ENCODE measurements at regions not wholly inside any gene's neighbourhood (a gene's known extent, or its start where the extent isn't known, plus 50 kb on each side); places are given as distances from the start of the nearest gene placed in this dataset.
A peak's percentile ranks its signal among the peaks of the same experiment; 100 is the strongest.

GRCh38 chr2:64267699-64268098, 123.5 kb upstream of the PELI1 start:
- no peaks in the 10 kb centered on the region for H3K36me3 ChIP-seq
- peaks cover 4% of the 10 kb centered on the region for H3K4me1 ChIP-seq (ENCODE audit: low read depth)
- H3K4me3 ChIP-seq, result no peak overlapping the region
- no peaks in the 10 kb centered on the region for H3K27me3 ChIP-seq
- peak in 1 of 2 donors; percentile 68 for DNase-seq (ENCODE audit: low read depth in 1 of 2, low spot score in 1 of 2)
- H3K9me3 ChIP-seq (ENCODE audit: low read depth), result no peaks in the 10 kb centered on the region
- no peak overlapping the region for H3K27ac ChIP-seq
- no peak for TF ChIP-seq CTCF (IDR thresholded peaks at IDR 0.05; ENCODE audit: low read depth, low read length)

GRCh38 chr2:64268330-64269048, 124.3 kb upstream of the PELI1 start:
- no peaks in the 10 kb centered on the region for H3K27me3 ChIP-seq
- H3K4me3 ChIP-seq, result no peak overlapping the region
- no peak overlapping the region for H3K27ac ChIP-seq
- no peaks in the 10 kb centered on the region for H3K36me3 ChIP-seq
- peak; percentile 22 to 62 for DNase-seq (ENCODE audit: low read depth in 1 of 2, low spot score in 1 of 2)
- no peaks in the 10 kb centered on the region for H3K9me3 ChIP-seq (ENCODE audit: low read depth)
- no peak for TF ChIP-seq CTCF (IDR thresholded peaks at IDR 0.05; ENCODE audit: low read depth, low read length)
- H3K4me1 ChIP-seq (ENCODE audit: low read depth), result peaks cover 4% of the 10 kb centered on the region

GRCh38 chr2:64273524-64274398, 129.5 kb upstream of the PELI1 start:
- no peaks in the 10 kb centered on the region for H3K27me3 ChIP-seq
- peak in 1 of 2 donors; percentile 83 for DNase-seq (ENCODE audit: low read depth in 1 of 2, low spot score in 1 of 2)
- TF ChIP-seq CTCF (IDR thresholded peaks at IDR 0.05; ENCODE audit: low read depth, low read length), result no peak
- H3K4me1 ChIP-seq (ENCODE audit: low read depth), result peaks cover under 1% of the 10 kb centered on the region
- no peak overlapping the region for H3K4me3 ChIP-seq
- H3K9me3 ChIP-seq (ENCODE audit: low read depth), result no peaks in the 10 kb centered on the region
- H3K36me3 ChIP-seq, result no peaks in the 10 kb centered on the region
- no peak overlapping the region for H3K27ac ChIP-seq

GRCh38 chr2:64274399-64275173, 130.4 kb upstream of the PELI1 start:
- H3K4me3 ChIP-seq, result no peak overlapping the region
- TF ChIP-seq CTCF (IDR thresholded peaks at IDR 0.05; ENCODE audit: low read depth, low read length), result no peak
- no peaks in the 10 kb centered on the region for H3K36me3 ChIP-seq
- no peaks in the 10 kb centered on the region for H3K9me3 ChIP-seq (ENCODE audit: low read depth)
- no peaks in the 10 kb centered on the region for H3K4me1 ChIP-seq (ENCODE audit: low read depth)
- no peak for DNase-seq (ENCODE audit: low read depth in 1 of 2, low spot score in 1 of 2)
- H3K27me3 ChIP-seq, result no peaks in the 10 kb centered on the region
- H3K27ac ChIP-seq, result no peak overlapping the region

DNA sequence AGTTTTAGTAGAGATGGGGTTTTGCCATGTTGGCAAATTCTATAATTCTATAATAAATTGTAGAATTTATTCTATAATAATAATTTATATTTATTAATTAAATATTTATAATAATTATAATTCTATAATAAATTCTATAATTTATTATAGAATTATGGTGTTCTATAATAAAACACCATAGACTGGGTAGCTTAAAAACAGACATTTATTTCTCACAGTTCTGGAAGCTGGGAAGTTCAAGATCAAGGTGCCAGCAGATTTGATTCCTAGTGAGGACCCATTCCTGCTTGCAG, 130.9 kb upstream of the PELI1 start:
- no peaks in the 10 kb centered on the region for H3K9me3 ChIP-seq (ENCODE audit: low read depth)
- DNase-seq (ENCODE audit: low read depth in 1 of 2, low spot score in 1 of 2), result no peak
- no peak for TF ChIP-seq CTCF (IDR thresholded peaks at IDR 0.05; ENCODE audit: low read depth, low read length)
- no peak overlapping the region for H3K27ac ChIP-seq
- no peaks in the 10 kb centered on the region for H3K36me3 ChIP-seq
- no peaks in the 10 kb centered on the region for H3K27me3 ChIP-seq
- no peaks in the 10 kb centered on the region for H3K4me1 ChIP-seq (ENCODE audit: low read depth)
- no peak overlapping the region for H3K4me3 ChIP-seq
